ENCODE measurements at regions not wholly inside any gene's neighbourhood (a gene's known extent, or its start where the extent isn't known, plus 50 kb on each side); places are given as distances from the start of the nearest gene placed in this dataset.

DNA sequence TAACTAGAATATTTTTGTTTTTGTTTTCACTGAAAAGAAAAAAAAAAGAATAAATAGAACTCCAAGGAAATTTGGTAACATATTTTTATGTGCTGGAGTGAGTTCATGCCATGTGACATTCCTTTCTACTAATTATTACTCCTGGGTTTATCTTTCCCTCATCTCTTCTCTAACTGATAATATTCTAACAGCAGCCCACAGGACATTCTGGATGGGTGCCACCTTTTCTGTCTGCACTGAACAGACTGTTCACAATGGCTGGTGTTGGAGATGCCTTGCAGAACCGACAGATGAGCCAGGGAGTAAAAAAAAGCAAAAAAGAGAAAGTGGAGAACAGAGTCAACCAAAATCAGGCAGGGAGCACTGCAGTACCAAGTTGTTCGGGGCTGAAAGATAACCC is 151.3 kb downstream of the OR4M2 start:
- TF ChIP-seq, protein P1, sequence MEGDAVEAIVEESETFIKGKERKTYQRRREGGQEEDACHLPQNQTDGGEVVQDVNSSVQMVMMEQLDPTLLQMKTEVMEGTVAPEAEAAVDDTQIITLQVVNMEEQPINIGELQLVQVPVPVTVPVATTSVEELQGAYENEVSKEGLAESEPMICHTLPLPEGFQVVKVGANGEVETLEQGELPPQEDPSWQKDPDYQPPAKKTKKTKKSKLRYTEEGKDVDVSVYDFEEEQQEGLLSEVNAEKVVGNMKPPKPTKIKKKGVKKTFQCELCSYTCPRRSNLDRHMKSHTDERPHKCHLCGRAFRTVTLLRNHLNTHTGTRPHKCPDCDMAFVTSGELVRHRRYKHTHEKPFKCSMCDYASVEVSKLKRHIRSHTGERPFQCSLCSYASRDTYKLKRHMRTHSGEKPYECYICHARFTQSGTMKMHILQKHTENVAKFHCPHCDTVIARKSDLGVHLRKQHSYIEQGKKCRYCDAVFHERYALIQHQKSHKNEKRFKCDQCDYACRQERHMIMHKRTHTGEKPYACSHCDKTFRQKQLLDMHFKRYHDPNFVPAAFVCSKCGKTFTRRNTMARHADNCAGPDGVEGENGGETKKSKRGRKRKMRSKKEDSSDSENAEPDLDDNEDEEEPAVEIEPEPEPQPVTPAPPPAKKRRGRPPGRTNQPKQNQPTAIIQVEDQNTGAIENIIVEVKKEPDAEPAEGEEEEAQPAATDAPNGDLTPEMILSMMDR (optimal IDR thresholded peaks at IDR 0.05 in 1 of 3, IDR thresholded peaks at IDR 0.05 in 1 of 3, conservative IDR thresholded peaks at IDR 0.05 in 1 of 3; ENCODE audit: extremely low read depth in 1 of 3, insufficient read depth in 2 of 3, low read length in 3 of 3), result no peak
- TF ChIP-seq EZH2 (IDR thresholded peaks at IDR 0.05; ENCODE audit: low read length), result no peak
